ENCODE measurements at regions not wholly inside any gene's neighbourhood (a gene's known extent, or its start where the extent isn't known, plus 50 kb on each side); places are given as distances from the start of the nearest gene placed in this dataset.

DNA sequence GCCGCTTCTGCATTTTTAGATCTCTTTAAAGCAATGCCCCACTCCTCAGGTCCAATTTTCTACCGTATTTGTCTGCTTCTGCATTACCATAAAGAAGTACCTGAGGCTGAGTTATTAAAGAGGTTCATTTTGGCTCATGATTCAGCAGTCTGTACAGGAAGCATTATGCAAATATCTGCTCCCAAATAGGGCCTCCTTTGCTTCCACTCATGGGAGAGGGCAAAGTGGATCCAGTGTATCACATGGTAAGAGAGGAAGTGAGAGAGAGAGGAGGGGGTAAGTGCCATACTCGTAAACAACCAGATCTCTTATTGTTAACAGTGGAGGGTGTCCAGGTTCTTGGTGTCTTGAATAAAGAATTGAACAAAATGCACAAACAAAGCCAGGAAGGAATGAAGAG lies 316.1 kb upstream of the SEL1L start:
- no peak overlapping the region for H3K4me3 ChIP-seq (ENCODE audit: low read depth, low read length)
- TF ChIP-seq, protein P1, sequence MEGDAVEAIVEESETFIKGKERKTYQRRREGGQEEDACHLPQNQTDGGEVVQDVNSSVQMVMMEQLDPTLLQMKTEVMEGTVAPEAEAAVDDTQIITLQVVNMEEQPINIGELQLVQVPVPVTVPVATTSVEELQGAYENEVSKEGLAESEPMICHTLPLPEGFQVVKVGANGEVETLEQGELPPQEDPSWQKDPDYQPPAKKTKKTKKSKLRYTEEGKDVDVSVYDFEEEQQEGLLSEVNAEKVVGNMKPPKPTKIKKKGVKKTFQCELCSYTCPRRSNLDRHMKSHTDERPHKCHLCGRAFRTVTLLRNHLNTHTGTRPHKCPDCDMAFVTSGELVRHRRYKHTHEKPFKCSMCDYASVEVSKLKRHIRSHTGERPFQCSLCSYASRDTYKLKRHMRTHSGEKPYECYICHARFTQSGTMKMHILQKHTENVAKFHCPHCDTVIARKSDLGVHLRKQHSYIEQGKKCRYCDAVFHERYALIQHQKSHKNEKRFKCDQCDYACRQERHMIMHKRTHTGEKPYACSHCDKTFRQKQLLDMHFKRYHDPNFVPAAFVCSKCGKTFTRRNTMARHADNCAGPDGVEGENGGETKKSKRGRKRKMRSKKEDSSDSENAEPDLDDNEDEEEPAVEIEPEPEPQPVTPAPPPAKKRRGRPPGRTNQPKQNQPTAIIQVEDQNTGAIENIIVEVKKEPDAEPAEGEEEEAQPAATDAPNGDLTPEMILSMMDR (IDR thresholded peaks at IDR 0.05; ENCODE audit: low read depth, low read length) = no peak

DNA sequence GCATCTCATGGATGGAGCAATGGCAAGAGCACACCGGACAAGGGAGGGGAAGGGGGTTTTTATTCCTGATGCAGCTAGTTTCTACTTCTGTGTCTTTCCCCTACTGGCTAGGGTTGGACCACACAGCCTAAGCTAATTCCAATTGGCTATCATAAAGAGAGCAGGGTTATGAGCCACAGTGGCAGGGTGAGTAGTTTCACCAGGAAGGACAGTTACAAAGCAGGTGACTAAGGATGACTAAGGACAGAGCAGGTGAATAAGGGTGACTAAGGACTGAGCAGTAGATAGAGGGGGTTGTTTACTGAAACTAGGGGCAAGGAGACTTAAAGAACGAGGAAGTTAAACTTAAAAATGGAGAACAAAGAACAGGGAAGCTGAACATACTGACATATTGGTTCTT lies 321.4 kb upstream of the SEL1L start:
- no peak overlapping the region for H3K4me3 ChIP-seq (ENCODE audit: low read depth, low read length)
- TF ChIP-seq, protein P1 (IDR thresholded peaks at IDR 0.05; ENCODE audit: low read depth, low read length) = no peak

DNA sequence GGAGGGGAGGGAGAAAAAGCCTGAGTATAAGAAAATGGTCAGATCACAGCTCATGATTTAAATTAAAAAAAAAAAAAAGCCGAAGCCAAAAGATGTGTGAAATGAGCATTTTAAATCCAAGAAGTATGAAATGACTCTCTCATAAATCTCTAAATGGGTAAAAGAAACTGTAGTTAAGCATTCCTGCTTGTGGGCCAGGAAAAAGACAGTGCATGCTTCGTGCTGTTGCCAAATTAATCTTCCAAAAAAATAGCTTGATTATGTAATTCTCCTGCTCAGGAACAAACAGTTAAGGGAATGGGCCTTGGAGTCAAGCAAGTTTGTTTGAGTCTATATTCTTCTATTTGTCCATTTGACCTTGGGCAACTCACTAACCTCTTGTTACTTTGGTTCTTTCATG lies 325.4 kb upstream of the SEL1L start:
- H3K4me3 ChIP-seq (ENCODE audit: low read depth, low read length) = no peak overlapping the region
- TF ChIP-seq, protein P1 (IDR thresholded peaks at IDR 0.05; ENCODE audit: low read depth, low read length) = no peak

DNA sequence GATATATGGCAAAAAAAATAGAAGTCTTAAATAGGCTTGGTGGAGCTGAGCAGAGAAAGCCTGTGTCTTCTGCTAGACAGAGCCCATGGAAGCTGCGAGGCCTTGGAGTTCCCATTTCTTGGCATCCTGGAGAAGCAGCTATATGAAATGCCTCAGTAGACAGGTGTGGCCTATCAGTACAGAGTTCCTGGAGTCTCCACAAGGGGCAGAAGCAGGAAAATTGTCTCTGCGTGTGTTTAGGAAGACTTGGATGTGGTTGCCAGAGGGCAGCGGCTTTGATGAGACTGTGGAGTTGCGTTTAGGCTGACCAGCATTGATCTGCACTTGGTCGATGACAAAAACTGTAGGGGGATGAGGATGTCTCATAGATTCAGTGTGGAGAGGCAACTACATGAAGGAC lies 334.5 kb upstream of the SEL1L start:
- H3K4me3 ChIP-seq (ENCODE audit: low read depth, low read length) = no peak overlapping the region
- TF ChIP-seq, protein P1 (IDR thresholded peaks at IDR 0.05; ENCODE audit: low read depth, low read length) = no peak

DNA sequence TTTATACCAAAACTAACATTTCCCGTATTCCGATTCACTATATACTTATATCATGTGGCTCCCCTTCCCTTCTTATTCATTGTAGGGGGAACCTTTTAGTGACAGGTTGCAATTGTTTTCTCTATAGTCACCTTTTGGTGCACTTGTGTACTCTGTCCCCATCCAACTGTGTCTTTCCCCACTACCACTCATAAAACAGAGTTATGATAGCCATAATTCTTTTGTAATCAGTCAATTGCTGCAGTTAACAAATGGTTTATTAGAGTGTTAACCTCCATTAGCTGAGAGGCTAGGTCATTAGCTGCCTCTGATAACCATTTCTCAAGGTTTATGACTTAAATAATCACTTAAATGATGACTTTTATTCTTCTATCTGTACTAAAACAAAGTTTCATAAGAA lies 338.1 kb upstream of the SEL1L start:
- no peak overlapping the region for H3K4me3 ChIP-seq (ENCODE audit: low read depth, low read length)
- TF ChIP-seq, protein P1 (IDR thresholded peaks at IDR 0.05; ENCODE audit: low read depth, low read length) = no peak

DNA sequence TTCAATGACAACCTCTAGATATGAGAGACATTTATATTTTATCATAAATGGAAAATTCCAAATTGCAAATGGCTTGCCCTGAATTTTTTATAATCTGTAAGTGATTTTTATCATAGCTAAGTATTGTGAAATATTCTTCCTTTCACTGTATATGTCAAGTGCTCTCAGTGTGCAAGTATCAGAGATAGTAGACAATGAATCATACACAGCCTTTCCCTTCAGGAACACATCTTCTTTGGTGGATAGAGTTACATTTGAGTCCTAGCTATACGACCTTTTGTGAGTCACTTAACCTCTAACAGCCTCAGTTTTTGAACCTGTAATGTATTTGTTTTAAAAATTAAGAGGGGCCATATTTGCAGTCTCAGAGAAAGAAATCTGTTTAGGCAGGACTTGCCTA lies 350.7 kb upstream of the SEL1L start:
- TF ChIP-seq, protein P1 (IDR thresholded peaks at IDR 0.05; ENCODE audit: low read depth, low read length) = no peak

DNA sequence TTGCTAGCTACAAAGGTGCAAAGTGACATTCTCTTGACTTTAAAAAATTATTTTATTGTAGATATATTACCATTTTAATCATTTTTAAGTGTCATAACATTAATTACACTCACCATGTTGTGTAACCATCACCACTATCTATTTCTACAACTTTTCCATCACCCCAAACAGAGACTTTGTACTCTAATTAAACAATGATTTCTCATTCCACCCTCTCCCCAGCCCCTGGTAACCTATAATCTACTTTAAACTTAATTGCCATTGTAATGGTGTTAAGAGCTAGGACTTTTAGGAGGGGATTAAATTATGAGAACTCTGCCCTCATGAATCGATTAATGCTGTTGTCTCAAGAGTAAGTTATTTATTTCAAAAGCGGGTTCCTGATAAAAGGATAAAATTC lies 352.9 kb upstream of the SEL1L start:
- TF ChIP-seq, protein P1 (IDR thresholded peaks at IDR 0.05; ENCODE audit: low read depth, low read length) = no peak

More for the DNA sequence above, 350.7 kb upstream of the SEL1L start:
- no peak overlapping the region for H3K4me3 ChIP-seq (ENCODE audit: low read depth, low read length)

More for the DNA sequence above, 352.9 kb upstream of the SEL1L start:
- no peak overlapping the region for H3K4me3 ChIP-seq (ENCODE audit: low read depth, low read length)

Data from WI38 (cell line).